ENCODE measurements at regions not wholly inside any gene's neighbourhood (a gene's known extent, or its start where the extent isn't known, plus 50 kb on each side); places are given as distances from the start of the nearest gene placed in this dataset.

DNA sequence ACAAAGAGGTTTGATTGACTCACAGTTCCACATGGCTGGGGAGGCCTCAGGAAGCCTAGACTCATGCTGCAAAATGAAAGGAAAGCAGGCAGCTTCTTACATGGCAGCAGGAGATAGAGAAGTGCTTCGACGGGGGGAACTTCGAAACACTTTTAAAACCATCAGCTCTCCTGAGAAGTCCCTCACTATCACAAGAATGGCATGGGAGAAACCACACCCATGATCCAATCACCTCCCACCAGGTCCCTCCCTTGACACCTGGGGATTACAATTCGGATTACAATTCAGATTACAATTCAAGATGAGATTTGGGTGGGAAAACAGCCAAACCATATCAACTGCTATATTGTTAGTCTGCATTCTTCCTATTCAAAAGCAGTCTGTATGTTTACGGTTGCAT is 322.3 kb upstream of the ISL1 start:
- Histone ChIP-seq H3K4me3 (replicated peaks; ENCODE audit: insufficient read depth, low read length) (no peak overlapping the region), H3K27ac (replicated peaks) (no peak overlapping the region), H3K27me3 (ENCODE audit: insufficient read depth, poor library complexity, severe bottlenecking) (no peaks in the 10 kb centered on the region)
- no peak for DNase-seq (ENCODE audit: low read depth in 1 of 2, low spot score in 1 of 2)
- TF ChIP-seq, protein P1, sequence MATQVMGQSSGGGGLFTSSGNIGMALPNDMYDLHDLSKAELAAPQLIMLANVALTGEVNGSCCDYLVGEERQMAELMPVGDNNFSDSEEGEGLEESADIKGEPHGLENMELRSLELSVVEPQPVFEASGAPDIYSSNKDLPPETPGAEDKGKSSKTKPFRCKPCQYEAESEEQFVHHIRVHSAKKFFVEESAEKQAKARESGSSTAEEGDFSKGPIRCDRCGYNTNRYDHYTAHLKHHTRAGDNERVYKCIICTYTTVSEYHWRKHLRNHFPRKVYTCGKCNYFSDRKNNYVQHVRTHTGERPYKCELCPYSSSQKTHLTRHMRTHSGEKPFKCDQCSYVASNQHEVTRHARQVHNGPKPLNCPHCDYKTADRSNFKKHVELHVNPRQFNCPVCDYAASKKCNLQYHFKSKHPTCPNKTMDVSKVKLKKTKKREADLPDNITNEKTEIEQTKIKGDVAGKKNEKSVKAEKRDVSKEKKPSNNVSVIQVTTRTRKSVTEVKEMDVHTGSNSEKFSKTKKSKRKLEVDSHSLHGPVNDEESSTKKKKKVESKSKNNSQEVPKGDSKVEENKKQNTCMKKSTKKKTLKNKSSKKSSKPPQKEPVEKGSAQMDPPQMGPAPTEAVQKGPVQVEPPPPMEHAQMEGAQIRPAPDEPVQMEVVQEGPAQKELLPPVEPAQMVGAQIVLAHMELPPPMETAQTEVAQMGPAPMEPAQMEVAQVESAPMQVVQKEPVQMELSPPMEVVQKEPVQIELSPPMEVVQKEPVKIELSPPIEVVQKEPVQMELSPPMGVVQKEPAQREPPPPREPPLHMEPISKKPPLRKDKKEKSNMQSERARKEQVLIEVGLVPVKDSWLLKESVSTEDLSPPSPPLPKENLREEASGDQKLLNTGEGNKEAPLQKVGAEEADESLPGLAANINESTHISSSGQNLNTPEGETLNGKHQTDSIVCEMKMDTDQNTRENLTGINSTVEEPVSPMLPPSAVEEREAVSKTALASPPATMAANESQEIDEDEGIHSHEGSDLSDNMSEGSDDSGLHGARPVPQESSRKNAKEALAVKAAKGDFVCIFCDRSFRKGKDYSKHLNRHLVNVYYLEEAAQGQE (IDR thresholded peaks at IDR 0.05; ENCODE audit: insufficient replicate concordance, low read depth) = no peak
- TF ChIP-seq POLR2AphosphoS5 (IDR thresholded peaks at IDR 0.05; ENCODE audit: low read depth) (no peak), SPI1 (IDR thresholded peaks at IDR 0.05; ENCODE audit: borderline replicate concordance, low read depth) (no peak), GABPA (IDR thresholded peaks at IDR 0.05; ENCODE audit: low read depth) (no peak)
- TF ChIP-seq, protein P2, sequence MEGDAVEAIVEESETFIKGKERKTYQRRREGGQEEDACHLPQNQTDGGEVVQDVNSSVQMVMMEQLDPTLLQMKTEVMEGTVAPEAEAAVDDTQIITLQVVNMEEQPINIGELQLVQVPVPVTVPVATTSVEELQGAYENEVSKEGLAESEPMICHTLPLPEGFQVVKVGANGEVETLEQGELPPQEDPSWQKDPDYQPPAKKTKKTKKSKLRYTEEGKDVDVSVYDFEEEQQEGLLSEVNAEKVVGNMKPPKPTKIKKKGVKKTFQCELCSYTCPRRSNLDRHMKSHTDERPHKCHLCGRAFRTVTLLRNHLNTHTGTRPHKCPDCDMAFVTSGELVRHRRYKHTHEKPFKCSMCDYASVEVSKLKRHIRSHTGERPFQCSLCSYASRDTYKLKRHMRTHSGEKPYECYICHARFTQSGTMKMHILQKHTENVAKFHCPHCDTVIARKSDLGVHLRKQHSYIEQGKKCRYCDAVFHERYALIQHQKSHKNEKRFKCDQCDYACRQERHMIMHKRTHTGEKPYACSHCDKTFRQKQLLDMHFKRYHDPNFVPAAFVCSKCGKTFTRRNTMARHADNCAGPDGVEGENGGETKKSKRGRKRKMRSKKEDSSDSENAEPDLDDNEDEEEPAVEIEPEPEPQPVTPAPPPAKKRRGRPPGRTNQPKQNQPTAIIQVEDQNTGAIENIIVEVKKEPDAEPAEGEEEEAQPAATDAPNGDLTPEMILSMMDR (IDR thresholded peaks at IDR 0.05; ENCODE audit: insufficient read depth, low read length) = no peak

DNA sequence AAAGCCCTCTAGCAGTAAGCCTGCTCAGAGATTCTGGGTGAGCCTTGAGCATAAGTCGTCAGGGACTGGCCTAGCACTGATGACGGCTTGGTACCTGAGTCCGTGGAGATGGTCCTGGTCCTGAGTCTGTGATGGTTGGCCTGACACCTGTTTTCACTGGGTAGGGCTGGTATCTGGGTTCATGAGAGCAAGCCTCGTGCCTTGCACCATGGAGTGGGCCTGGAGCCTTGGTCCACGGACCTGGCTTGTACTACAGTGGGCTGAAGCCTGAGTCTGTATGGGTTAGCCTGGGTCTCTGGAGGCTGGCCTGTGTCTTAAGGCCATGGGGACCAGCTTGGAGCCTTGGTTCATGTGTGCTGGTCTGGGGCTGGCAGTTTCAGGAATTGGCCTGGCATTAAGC is 310.3 kb upstream of the ISL1 start:
- Histone ChIP-seq H3K27me3 (ENCODE audit: insufficient read depth, poor library complexity, severe bottlenecking) (no peaks in the 10 kb centered on the region), H3K27ac (replicated peaks) (no peak overlapping the region), H3K4me3 (replicated peaks; ENCODE audit: insufficient read depth, low read length) (no peak overlapping the region)
- no peak for DNase-seq (ENCODE audit: low read depth in 1 of 2, low spot score in 1 of 2)
- no peak for TF ChIP-seq POLR2AphosphoS5 (IDR thresholded peaks at IDR 0.05; ENCODE audit: low read depth)
- TF ChIP-seq GABPA (IDR thresholded peaks at IDR 0.05; ENCODE audit: low read depth) = no peak
- TF ChIP-seq, protein P1 (IDR thresholded peaks at IDR 0.05; ENCODE audit: insufficient replicate concordance, low read depth) = no peak
- TF ChIP-seq SPI1 (IDR thresholded peaks at IDR 0.05; ENCODE audit: borderline replicate concordance, low read depth) = no peak
- TF ChIP-seq, protein P2 (IDR thresholded peaks at IDR 0.05; ENCODE audit: insufficient read depth, low read length) = no peak

DNA sequence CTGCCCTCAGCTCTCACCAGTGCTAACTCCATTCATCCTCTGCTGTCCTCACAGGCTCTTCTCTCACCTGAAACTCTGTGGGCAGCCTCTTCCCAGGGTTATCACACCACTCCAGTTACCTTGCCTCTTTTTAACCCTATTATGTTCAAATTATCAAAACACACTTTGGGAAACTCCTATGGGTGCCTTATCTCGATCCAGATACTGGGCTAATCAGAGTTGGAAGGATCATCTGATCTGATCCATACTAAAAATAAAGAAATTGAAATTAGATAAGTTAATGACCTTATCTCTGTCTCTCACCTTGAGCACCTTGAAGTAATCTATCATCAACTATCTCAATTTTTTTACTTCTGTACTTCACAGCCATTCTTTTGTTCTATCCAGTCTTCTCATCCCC is 300.5 kb upstream of the ISL1 start:
- TF ChIP-seq POLR2AphosphoS5 (IDR thresholded peaks at IDR 0.05; ENCODE audit: low read depth) = no peak
- TF ChIP-seq, protein P1 (IDR thresholded peaks at IDR 0.05; ENCODE audit: insufficient replicate concordance, low read depth) = no peak
- TF ChIP-seq GABPA (IDR thresholded peaks at IDR 0.05; ENCODE audit: low read depth) = no peak
- TF ChIP-seq SPI1 (IDR thresholded peaks at IDR 0.05; ENCODE audit: borderline replicate concordance, low read depth) = no peak
- Histone ChIP-seq H3K4me3 (replicated peaks; ENCODE audit: insufficient read depth, low read length) (no peak overlapping the region), H3K27me3 (ENCODE audit: insufficient read depth, poor library complexity, severe bottlenecking) (no peaks in the 10 kb centered on the region), H3K27ac (replicated peaks) (no peak overlapping the region)
- DNase-seq (ENCODE audit: low read depth in 1 of 2, low spot score in 1 of 2) = no peak
